ENCODE measurements at regions not wholly inside any gene's neighbourhood (a gene's known extent, or its start where the extent isn't known, plus 50 kb on each side); places are given as distances from the start of the nearest gene placed in this dataset.

- Histone ChIP-seq H3K9ac (ENCODE audit: low read length) (no peak overlapping the region), H3K9me3 (ENCODE audit: low read length) (no peaks in the 10 kb centered on the region), H3K4me2 (ENCODE audit: low read length) (no peak overlapping the region), H3F3A (ENCODE audit: insufficient read depth, low read length, poor library complexity, severe bottlenecking) (no peaks in the 10 kb centered on the region), H3K79me2 (replicated peaks; ENCODE audit: insufficient read depth, low read length) (no peaks in the 10 kb centered on the region), H3K9me2 (ENCODE audit: insufficient read depth, low read length) (no peaks in the 10 kb centered on the region), H3K4me3 (ENCODE audit: low read length) (no peak overlapping the region), H4K20me1 (ENCODE audit: insufficient read depth) (no peaks in the 10 kb centered on the region), H2AFZ (ENCODE audit: low read depth, low read length) (no peak overlapping the region), H3K27me3 (ENCODE audit: insufficient read depth, low read depth, low read length) (no peaks in the 10 kb centered on the region), H3K27ac (ENCODE audit: low read length) (no peak overlapping the region), H3K36me3 (ENCODE audit: insufficient read depth, low read length) (no peaks in the 10 kb centered on the region)
- TF ChIP-seq EP300 (conservative IDR thresholded peaks at IDR 0.05; ENCODE audit: poor library complexity, severe bottlenecking) (no peak), POLR2AphosphoS5 (IDR thresholded peaks at IDR 0.05) (no peak), CTCF (IDR thresholded peaks at IDR 0.05; ENCODE audit: poor library complexity, severe bottlenecking) (no peak), TAF1 (IDR thresholded peaks at IDR 0.05; ENCODE audit: low read depth) (no peak), RAD21 (conservative IDR thresholded peaks at IDR 0.05) (no peak), MXI1 (conservative IDR thresholded peaks at IDR 0.05; ENCODE audit: poor library complexity, severe bottlenecking) (no peak), EZH2 (IDR thresholded peaks at IDR 0.05; ENCODE audit: borderline replicate concordance, insufficient read depth, low read length, poor library complexity, severe bottlenecking) (no peak), SMC3 (conservative IDR thresholded peaks at IDR 0.05; ENCODE audit: poor library complexity) (no peak), REST (IDR thresholded peaks at IDR 0.05; ENCODE audit: borderline replicate concordance) (no peak)
These were observed 644.4 kb downstream of the GALR1 start for GRCh38 chr18:77894060-77894459.

GRCh38 chr18:77895250-77895649, 645.6 kb downstream of the GALR1 start:
- Histone ChIP-seq H3K9me2 (ENCODE audit: insufficient read depth, low read length) (no peaks in the 10 kb centered on the region), H3K27me3 (ENCODE audit: insufficient read depth, low read depth, low read length) (no peaks in the 10 kb centered on the region), H3K9me3 (ENCODE audit: low read length) (no peaks in the 10 kb centered on the region), H3K27ac (ENCODE audit: low read length) (no peak overlapping the region), H3K4me2 (ENCODE audit: low read length) (no peak overlapping the region), H3K36me3 (ENCODE audit: insufficient read depth, low read length) (no peaks in the 10 kb centered on the region), H3F3A (ENCODE audit: insufficient read depth, low read length, poor library complexity, severe bottlenecking) (no peaks in the 10 kb centered on the region), H4K20me1 (ENCODE audit: insufficient read depth) (no peaks in the 10 kb centered on the region), H2AFZ (ENCODE audit: low read depth, low read length) (no peak overlapping the region), H3K79me2 (replicated peaks; ENCODE audit: insufficient read depth, low read length) (no peaks in the 10 kb centered on the region), H3K4me3 (ENCODE audit: low read length) (no peak overlapping the region), H3K9ac (ENCODE audit: low read length) (no peak overlapping the region)
- TF ChIP-seq REST (IDR thresholded peaks at IDR 0.05; ENCODE audit: borderline replicate concordance) (no peak), EZH2 (IDR thresholded peaks at IDR 0.05; ENCODE audit: borderline replicate concordance, insufficient read depth, low read length, poor library complexity, severe bottlenecking) (no peak), TAF1 (IDR thresholded peaks at IDR 0.05; ENCODE audit: low read depth) (no peak), POLR2AphosphoS5 (IDR thresholded peaks at IDR 0.05) (no peak)
